GM12878 (cell line): ENCODE measurements at regions not wholly inside any gene's neighbourhood (a gene's known extent, or its start where the extent isn't known, plus 50 kb on each side); places are given as distances from the start of the nearest gene placed in this dataset.

Experiments
- CBFB ChIP-seq: IDR thresholded peaks from 2 replicates; pipeline ENCODE4 v1.6.1; 2016; ENCODE audit warnings: antibody characterized with exemption, low read depth
- CREM ChIP-seq: IDR thresholded peaks from 2 replicates; pipeline ENCODE4 v1.6.1; 2014; ENCODE audit warnings: antibody characterized with exemption, low read depth
- RAD51 ChIP-seq: fragments of 450-650 bp; IDR thresholded peaks from 2 replicates; pipeline ENCODE4 v1.6.1; 2016; ENCODE audit warnings: moderate library complexity, mild to moderate bottlenecking, inconsistent platforms
- SPI1 ChIP-seq: IDR thresholded peaks from 2 replicates; pipeline ENCODE4 v1.6.1; 2011; ENCODE audit warnings: low read depth, mild to moderate bottlenecking, low read length, moderate library complexity, borderline replicate concordance; ENCODE audit not compliant: insufficient read depth
- TF ChIP-seq, protein P1 (sequence below): IDR thresholded peaks from 2 replicates; pipeline ENCODE4 v1.6.1; 2011; ENCODE audit warnings: borderline replicate concordance, low read depth, mild to moderate bottlenecking, moderate library complexity, mixed read lengths, low read length; ENCODE audit not compliant: insufficient read depth; ENCODE audit errors: extremely low read length
- TF ChIP-seq, protein P2 (sequence below): fragments of 450-650 bp; conservative IDR thresholded peaks from 2 replicates; pipeline ENCODE4 v1.6.1; 2017; ENCODE audit warnings: mild to moderate bottlenecking, moderate library complexity
- TF ChIP-seq, protein P3 (sequence below): fragments of 450-650 bp; IDR thresholded peaks from 2 replicates; pipeline ENCODE4 v1.6.1; 2017; ENCODE audit warnings: mild to moderate bottlenecking, low read depth, inconsistent platforms; ENCODE audit not compliant: poor library complexity, severe bottlenecking
- TF ChIP-seq, protein P4 (sequence below): fragments of 450-650 bp; IDR thresholded peaks from 2 replicates; pipeline ENCODE4 v1.6.1; 2018; ENCODE audit warnings: borderline replicate concordance, mild to moderate bottlenecking; ENCODE audit not compliant: partially characterized antibody

DNA sequence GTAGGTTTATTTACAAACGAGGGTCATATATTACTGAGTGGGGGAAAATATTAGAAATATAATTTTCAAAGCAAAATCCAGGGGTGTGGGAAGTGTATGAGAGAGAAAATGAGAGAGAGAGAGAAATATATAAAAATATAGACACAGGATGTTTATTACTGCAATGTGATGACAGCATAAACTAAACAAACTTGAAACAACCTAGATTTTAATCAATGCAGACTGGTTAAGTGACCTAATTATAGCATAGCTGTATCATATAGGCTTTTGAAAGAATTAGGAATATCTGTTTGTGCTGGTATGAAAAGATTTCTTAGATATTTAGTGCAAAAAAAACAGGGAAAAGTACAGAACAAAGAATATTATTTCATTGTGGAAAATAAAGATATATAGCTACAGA lies 280.5 kb downstream of the ACTL7B start (continued):
- TF ChIP-seq, protein P1, sequence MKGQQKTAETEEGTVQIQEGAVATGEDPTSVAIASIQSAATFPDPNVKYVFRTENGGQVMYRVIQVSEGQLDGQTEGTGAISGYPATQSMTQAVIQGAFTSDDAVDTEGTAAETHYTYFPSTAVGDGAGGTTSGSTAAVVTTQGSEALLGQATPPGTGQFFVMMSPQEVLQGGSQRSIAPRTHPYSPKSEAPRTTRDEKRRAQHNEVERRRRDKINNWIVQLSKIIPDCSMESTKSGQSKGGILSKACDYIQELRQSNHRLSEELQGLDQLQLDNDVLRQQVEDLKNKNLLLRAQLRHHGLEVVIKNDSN: no peak
- TF ChIP-seq CREM (no peak), RAD51 (no peak), CBFB (no peak), SPI1 (no peak)
- TF ChIP-seq, protein P2, sequence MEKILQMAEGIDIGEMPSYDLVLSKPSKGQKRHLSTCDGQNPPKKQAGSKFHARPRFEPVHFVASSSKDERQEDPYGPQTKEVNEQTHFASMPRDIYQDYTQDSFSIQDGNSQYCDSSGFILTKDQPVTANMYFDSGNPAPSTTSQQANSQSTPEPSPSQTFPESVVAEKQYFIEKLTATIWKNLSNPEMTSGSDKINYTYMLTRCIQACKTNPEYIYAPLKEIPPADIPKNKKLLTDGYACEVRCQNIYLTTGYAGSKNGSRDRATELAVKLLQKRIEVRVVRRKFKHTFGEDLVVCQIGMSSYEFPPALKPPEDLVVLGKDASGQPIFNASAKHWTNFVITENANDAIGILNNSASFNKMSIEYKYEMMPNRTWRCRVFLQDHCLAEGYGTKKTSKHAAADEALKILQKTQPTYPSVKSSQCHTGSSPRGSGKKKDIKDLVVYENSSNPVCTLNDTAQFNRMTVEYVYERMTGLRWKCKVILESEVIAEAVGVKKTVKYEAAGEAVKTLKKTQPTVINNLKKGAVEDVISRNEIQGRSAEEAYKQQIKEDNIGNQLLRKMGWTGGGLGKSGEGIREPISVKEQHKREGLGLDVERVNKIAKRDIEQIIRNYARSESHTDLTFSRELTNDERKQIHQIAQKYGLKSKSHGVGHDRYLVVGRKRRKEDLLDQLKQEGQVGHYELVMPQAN: no peak
- TF ChIP-seq, protein P3, sequence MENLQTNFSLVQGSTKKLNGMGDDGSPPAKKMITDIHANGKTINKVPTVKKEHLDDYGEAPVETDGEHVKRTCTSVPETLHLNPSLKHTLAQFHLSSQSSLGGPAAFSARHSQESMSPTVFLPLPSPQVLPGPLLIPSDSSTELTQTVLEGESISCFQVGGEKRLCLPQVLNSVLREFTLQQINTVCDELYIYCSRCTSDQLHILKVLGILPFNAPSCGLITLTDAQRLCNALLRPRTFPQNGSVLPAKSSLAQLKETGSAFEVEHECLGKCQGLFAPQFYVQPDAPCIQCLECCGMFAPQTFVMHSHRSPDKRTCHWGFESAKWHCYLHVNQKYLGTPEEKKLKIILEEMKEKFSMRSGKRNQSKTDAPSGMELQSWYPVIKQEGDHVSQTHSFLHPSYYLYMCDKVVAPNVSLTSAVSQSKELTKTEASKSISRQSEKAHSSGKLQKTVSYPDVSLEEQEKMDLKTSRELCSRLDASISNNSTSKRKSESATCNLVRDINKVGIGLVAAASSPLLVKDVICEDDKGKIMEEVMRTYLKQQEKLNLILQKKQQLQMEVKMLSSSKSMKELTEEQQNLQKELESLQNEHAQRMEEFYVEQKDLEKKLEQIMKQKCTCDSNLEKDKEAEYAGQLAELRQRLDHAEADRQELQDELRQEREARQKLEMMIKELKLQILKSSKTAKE: no peak
- TF ChIP-seq, protein P4, sequence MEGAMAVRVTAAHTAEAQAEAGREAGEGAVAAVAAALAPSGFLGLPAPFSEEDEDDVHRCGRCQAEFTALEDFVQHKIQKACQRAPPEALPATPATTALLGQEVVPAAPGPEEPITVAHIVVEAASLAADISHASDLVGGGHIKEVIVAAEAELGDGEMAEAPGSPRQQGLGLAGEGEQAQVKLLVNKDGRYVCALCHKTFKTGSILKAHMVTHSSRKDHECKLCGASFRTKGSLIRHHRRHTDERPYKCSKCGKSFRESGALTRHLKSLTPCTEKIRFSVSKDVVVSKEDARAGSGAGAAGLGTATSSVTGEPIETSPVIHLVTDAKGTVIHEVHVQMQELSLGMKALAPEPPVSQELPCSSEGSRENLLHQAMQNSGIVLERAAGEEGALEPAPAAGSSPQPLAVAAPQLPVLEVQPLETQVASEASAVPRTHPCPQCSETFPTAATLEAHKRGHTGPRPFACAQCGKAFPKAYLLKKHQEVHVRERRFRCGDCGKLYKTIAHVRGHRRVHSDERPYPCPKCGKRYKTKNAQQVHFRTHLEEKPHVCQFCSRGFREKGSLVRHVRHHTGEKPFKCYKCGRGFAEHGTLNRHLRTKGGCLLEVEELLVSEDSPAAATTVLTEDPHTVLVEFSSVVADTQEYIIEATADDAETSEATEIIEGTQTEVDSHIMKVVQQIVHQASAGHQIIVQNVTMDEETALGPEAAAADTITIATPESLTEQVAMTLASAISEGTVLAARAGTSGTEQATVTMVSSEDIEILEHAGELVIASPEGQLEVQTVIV: no peak
- TF ChIP-seq, all 136 proteins: peak for 0
